ENCODE measurements at regions not wholly inside any gene's neighbourhood (a gene's known extent, or its start where the extent isn't known, plus 50 kb on each side); places are given as distances from the start of the nearest gene placed in this dataset.

DNA sequence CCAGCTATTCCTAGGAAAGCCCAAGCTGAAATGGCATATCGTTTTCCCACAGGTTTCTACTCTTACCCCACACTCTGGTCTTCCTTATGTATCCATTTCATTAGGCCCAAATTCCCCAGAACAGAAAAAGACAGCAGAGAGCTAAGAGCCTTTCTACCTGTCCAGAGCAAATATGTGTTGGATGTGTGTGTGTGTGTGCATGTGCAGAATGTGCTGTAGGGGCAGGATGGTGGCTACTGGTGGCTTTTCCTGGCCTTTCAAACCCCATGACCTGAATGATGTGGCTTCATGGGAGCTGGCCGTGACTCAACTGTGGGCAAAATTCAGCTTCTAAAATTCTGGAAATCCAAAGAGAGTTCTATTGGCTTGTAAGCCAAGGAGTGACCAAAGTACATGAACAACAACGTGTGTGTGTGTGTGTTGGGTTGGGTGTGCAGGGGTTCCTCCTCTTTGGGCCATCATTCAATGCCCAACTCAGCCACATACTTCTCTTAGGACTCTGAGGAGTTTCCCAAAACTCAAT, 421.4 kb upstream of the CADM1 start:
- DNase-seq (ENCODE audit: low spot score), result no peak
- no peak overlapping the region for H3K27ac ChIP-seq (ENCODE audit: low read depth in 1 of 2, low read length in 2 of 2)
- no peak overlapping the region for H3K4me3 ChIP-seq (ENCODE audit: low read depth in 1 of 3, low read length in 3 of 3)
- H3K9me3 ChIP-seq (ENCODE audit: control insufficient read depth in 4 of 4, low read length in 3 of 4), result no peaks in the 10 kb centered on the region
- no peaks in the 10 kb centered on the region for H3K27me3 ChIP-seq (ENCODE audit: control insufficient read depth in 4 of 4, insufficient read depth in 4 of 4, low read length in 3 of 4)
- WGBS, result 76% methylated on average over 3 of the region's 3 CpGs
- TF ChIP-seq HNF4A (conservative IDR thresholded peaks at IDR 0.05), result no peak
- TF ChIP-seq, protein P1, sequence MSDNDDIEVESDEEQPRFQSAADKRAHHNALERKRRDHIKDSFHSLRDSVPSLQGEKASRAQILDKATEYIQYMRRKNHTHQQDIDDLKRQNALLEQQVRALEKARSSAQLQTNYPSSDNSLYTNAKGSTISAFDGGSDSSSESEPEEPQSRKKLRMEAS (IDR thresholded peaks at IDR 0.05), result no peak
- TF ChIP-seq RXRA (IDR thresholded peaks at IDR 0.05), result no peak
- TF ChIP-seq, protein P2, sequence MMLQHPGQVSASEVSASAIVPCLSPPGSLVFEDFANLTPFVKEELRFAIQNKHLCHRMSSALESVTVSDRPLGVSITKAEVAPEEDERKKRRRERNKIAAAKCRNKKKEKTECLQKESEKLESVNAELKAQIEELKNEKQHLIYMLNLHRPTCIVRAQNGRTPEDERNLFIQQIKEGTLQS (IDR thresholded peaks at IDR 0.05), result no peak
- TF ChIP-seq GABPA (IDR thresholded peaks at IDR 0.05 in 1 of 2, conservative IDR thresholded peaks at IDR 0.05 in 1 of 2), result no peak
- TF ChIP-seq, protein P3, sequence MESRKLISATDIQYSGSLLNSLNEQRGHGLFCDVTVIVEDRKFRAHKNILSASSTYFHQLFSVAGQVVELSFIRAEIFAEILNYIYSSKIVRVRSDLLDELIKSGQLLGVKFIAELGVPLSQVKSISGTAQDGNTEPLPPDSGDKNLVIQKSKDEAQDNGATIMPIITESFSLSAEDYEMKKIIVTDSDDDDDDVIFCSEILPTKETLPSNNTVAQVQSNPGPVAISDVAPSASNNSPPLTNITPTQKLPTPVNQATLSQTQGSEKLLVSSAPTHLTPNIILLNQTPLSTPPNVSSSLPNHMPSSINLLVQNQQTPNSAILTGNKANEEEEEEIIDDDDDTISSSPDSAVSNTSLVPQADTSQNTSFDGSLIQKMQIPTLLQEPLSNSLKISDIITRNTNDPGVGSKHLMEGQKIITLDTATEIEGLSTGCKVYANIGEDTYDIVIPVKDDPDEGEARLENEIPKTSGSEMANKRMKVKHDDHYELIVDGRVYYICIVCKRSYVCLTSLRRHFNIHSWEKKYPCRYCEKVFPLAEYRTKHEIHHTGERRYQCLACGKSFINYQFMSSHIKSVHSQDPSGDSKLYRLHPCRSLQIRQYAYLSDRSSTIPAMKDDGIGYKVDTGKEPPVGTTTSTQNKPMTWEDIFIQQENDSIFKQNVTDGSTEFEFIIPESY (IDR thresholded peaks at IDR 0.05), result no peak
- TF ChIP-seq FOXA2 (IDR thresholded peaks at IDR 0.05), result no peak
- no peak for TF ChIP-seq YY1 (IDR thresholded peaks at IDR 0.05)
- TF ChIP-seq FOXA1 (IDR thresholded peaks at IDR 0.05), result no peak
- no peak for TF ChIP-seq RAD21 (IDR thresholded peaks at IDR 0.05)
- TF ChIP-seq TAF1 (conservative IDR thresholded peaks at IDR 0.05), result no peak
- no peak for TF ChIP-seq SP1 (IDR thresholded peaks at IDR 0.05)
- TF ChIP-seq, protein P4, sequence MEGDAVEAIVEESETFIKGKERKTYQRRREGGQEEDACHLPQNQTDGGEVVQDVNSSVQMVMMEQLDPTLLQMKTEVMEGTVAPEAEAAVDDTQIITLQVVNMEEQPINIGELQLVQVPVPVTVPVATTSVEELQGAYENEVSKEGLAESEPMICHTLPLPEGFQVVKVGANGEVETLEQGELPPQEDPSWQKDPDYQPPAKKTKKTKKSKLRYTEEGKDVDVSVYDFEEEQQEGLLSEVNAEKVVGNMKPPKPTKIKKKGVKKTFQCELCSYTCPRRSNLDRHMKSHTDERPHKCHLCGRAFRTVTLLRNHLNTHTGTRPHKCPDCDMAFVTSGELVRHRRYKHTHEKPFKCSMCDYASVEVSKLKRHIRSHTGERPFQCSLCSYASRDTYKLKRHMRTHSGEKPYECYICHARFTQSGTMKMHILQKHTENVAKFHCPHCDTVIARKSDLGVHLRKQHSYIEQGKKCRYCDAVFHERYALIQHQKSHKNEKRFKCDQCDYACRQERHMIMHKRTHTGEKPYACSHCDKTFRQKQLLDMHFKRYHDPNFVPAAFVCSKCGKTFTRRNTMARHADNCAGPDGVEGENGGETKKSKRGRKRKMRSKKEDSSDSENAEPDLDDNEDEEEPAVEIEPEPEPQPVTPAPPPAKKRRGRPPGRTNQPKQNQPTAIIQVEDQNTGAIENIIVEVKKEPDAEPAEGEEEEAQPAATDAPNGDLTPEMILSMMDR (IDR thresholded peaks at IDR 0.05; ENCODE audit: low read depth, low read length, missing input control), result no peak
- TF ChIP-seq JUND (IDR thresholded peaks at IDR 0.05), result no peak
- TF ChIP-seq HNF4G (IDR thresholded peaks at IDR 0.05), result no peak
- no peak for TF ChIP-seq NR2F2 (IDR thresholded peaks at IDR 0.05)
- no peak for TF ChIP-seq EGR1 (IDR thresholded peaks at IDR 0.05; ENCODE audit: low read depth in 2 of 2)
- TF ChIP-seq, protein P5, sequence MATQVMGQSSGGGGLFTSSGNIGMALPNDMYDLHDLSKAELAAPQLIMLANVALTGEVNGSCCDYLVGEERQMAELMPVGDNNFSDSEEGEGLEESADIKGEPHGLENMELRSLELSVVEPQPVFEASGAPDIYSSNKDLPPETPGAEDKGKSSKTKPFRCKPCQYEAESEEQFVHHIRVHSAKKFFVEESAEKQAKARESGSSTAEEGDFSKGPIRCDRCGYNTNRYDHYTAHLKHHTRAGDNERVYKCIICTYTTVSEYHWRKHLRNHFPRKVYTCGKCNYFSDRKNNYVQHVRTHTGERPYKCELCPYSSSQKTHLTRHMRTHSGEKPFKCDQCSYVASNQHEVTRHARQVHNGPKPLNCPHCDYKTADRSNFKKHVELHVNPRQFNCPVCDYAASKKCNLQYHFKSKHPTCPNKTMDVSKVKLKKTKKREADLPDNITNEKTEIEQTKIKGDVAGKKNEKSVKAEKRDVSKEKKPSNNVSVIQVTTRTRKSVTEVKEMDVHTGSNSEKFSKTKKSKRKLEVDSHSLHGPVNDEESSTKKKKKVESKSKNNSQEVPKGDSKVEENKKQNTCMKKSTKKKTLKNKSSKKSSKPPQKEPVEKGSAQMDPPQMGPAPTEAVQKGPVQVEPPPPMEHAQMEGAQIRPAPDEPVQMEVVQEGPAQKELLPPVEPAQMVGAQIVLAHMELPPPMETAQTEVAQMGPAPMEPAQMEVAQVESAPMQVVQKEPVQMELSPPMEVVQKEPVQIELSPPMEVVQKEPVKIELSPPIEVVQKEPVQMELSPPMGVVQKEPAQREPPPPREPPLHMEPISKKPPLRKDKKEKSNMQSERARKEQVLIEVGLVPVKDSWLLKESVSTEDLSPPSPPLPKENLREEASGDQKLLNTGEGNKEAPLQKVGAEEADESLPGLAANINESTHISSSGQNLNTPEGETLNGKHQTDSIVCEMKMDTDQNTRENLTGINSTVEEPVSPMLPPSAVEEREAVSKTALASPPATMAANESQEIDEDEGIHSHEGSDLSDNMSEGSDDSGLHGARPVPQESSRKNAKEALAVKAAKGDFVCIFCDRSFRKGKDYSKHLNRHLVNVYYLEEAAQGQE (IDR thresholded peaks at IDR 0.05), result no peak
- H3K36me3 ChIP-seq (ENCODE audit: control insufficient read depth in 4 of 4, insufficient read depth in 3 of 4, low read depth in 1 of 4, low read length in 3 of 4), result no peaks in the 10 kb centered on the region
- H3K9ac ChIP-seq (ENCODE audit: low read depth in 1 of 2, low read length in 2 of 2), result no peak overlapping the region
- no peaks in the 10 kb centered on the region for H3K4me1 ChIP-seq (ENCODE audit: control insufficient read depth in 4 of 4, insufficient read depth in 4 of 4, low read length in 3 of 4)
